A549 (cell line): ENCODE measurements at regions not wholly inside any gene's neighbourhood (a gene's known extent, or its start where the extent isn't known, plus 50 kb on each side); places are given as distances from the start of the nearest gene placed in this dataset.

ENCODE experiments used
- CEBPB ChIP-seq, 2 experiments: fragments of >200 bp in 1 of 2; sonication (Bioruptor Twin) in 1 of 2; formaldehyde crosslinking in 1 of 2; IDR thresholded peaks; 2 replicates each; pipeline ENCODE4 v1.6.1; 2012 to 2016
- JUNB ChIP-seq: fragments of >200 bp; sonication (Bioruptor Twin); formaldehyde crosslinking; IDR thresholded peaks from 2 replicates; pipeline ENCODE4 v1.6.1; 2016
- MAFK ChIP-seq: fragments of 450-650 bp; IDR thresholded peaks from 2 replicates; pipeline ENCODE4 v1.6.1; 2014; ENCODE audit not compliant: partially characterized antibody
- MAZ ChIP-seq: fragments of 150-350 bp; IDR thresholded peaks from 2 replicates; pipeline ENCODE4 v1.6.1; 2014; ENCODE audit warnings: antibody characterized with exemption, low read depth, low read length, borderline replicate concordance
- SREBF2 ChIP-seq: fragments of 450-650 bp; IDR thresholded peaks from 2 replicates; pipeline ENCODE4 v1.6.1; 2014; ENCODE audit warnings: mild to moderate bottlenecking, moderate library complexity
- TF ChIP-seq, protein P1 (sequence below): fragments of >200 bp; sonication (Bioruptor Twin); formaldehyde crosslinking; IDR thresholded peaks from 3 replicates; pipeline ENCODE4 v1.5.1; 2016
- TF ChIP-seq, protein P2 (sequence below): fragments of 450-650 bp; IDR thresholded peaks from 2 replicates; pipeline ENCODE4 v1.6.1; 2014; ENCODE audit warnings: antibody characterized with exemption

DNA sequence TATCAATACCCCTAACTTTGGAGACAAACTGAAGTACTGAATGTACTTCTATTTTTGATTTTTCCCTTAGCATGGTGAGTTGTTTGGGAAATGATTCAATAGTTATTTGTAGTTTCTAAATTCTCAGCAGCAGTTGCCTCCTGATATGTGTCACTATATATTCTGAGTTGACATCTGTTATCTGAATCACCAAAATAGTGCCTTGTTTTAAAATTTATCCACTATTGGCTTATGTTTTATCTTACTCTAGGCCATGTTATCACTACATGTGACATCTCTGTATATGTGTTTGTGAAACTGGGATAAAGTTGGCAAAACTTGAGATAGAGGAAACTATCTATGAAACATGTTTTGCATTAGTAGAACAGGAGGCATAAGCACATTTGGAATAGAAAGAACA is 317.6 kb downstream of the TLE4 start:
- TF ChIP-seq, protein P1, sequence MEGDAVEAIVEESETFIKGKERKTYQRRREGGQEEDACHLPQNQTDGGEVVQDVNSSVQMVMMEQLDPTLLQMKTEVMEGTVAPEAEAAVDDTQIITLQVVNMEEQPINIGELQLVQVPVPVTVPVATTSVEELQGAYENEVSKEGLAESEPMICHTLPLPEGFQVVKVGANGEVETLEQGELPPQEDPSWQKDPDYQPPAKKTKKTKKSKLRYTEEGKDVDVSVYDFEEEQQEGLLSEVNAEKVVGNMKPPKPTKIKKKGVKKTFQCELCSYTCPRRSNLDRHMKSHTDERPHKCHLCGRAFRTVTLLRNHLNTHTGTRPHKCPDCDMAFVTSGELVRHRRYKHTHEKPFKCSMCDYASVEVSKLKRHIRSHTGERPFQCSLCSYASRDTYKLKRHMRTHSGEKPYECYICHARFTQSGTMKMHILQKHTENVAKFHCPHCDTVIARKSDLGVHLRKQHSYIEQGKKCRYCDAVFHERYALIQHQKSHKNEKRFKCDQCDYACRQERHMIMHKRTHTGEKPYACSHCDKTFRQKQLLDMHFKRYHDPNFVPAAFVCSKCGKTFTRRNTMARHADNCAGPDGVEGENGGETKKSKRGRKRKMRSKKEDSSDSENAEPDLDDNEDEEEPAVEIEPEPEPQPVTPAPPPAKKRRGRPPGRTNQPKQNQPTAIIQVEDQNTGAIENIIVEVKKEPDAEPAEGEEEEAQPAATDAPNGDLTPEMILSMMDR = no peak
- TF ChIP-seq JUNB = no peak
- TF ChIP-seq, protein P2, sequence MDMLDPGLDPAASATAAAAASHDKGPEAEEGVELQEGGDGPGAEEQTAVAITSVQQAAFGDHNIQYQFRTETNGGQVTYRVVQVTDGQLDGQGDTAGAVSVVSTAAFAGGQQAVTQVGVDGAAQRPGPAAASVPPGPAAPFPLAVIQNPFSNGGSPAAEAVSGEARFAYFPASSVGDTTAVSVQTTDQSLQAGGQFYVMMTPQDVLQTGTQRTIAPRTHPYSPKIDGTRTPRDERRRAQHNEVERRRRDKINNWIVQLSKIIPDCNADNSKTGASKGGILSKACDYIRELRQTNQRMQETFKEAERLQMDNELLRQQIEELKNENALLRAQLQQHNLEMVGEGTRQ = no peak
- no peak for TF ChIP-seq CEBPB (IDR thresholded peaks at IDR 0.05)
- TF ChIP-seq MAFK = no peak
- TF ChIP-seq MAZ = no peak
- TF ChIP-seq SREBF2 = no peak
